ENCODE measurements at regions not wholly inside any gene's neighbourhood (a gene's known extent, or its start where the extent isn't known, plus 50 kb on each side); places are given as distances from the start of the nearest gene placed in this dataset.

- TF ChIP-seq CTCF (IDR thresholded peaks at IDR 0.05 in 8 of 11, conservative IDR thresholded peaks at IDR 0.05 in 3 of 11) (no peak), POLR2A (IDR thresholded peaks at IDR 0.05) (no peak)
These were observed 1816.3 kb upstream of the TENM3 start for GRCh38 chr4:180426938-180427337.
